ENCODE measurements at regions not wholly inside any gene's neighbourhood (a gene's known extent, or its start where the extent isn't known, plus 50 kb on each side); places are given as distances from the start of the nearest gene placed in this dataset.

DNA sequence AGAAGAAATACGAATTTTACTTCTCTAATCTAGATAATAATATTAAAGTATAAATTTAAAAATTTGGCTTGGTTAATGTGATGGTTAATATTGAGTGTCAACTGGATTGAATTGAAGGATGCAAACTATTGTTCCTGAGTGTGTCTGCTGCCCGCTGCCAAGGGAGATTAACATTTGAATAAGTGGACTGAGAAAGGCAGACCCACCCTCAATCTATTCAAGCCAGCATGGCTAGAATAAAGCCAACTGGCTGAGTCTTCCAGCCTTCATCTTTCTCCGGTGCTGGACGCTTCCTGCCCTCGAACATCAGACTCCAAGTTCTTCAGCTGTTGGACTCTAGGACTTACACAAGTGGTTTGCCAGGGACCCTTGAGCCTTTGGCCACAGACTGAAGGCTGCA is 152.7 kb downstream of the TBXT start:
- TF ChIP-seq, protein P1, sequence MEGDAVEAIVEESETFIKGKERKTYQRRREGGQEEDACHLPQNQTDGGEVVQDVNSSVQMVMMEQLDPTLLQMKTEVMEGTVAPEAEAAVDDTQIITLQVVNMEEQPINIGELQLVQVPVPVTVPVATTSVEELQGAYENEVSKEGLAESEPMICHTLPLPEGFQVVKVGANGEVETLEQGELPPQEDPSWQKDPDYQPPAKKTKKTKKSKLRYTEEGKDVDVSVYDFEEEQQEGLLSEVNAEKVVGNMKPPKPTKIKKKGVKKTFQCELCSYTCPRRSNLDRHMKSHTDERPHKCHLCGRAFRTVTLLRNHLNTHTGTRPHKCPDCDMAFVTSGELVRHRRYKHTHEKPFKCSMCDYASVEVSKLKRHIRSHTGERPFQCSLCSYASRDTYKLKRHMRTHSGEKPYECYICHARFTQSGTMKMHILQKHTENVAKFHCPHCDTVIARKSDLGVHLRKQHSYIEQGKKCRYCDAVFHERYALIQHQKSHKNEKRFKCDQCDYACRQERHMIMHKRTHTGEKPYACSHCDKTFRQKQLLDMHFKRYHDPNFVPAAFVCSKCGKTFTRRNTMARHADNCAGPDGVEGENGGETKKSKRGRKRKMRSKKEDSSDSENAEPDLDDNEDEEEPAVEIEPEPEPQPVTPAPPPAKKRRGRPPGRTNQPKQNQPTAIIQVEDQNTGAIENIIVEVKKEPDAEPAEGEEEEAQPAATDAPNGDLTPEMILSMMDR (IDR thresholded peaks at IDR 0.05) = no peak
- TF ChIP-seq POLR2A (IDR thresholded peaks at IDR 0.05) = no peak

Data from lower leg skin (tissue), 3 donors.